GM18526 (cell line): ENCODE measurements at regions not wholly inside any gene's neighbourhood (a gene's known extent, or its start where the extent isn't known, plus 50 kb on each side); places are given as distances from the start of the nearest gene placed in this dataset.

Experiments used
- POLR2A ChIP-seq: IDR thresholded peaks from 3 replicates; pipeline ENCODE4 v1.6.1; 2011; ENCODE audit not compliant: insufficient read length; ENCODE audit errors: extremely low read depth

GRCh38 chr13:74084375-74084935 lies 49.7 kb downstream of the KLF12 start:
- TF ChIP-seq POLR2A, result no peak

GRCh38 chr13:74082741-74083160 lies 51.5 kb downstream of the KLF12 start:
- no peak for TF ChIP-seq POLR2A

GRCh38 chr13:74080762-74081161 lies 53.4 kb downstream of the KLF12 start:
- TF ChIP-seq POLR2A, result no peak

- no peak for TF ChIP-seq POLR2A
Observed at GRCh38 chr13:74077792-74078191, 56.4 kb downstream of the KLF12 start.

- no peak for TF ChIP-seq POLR2A
Observed at GRCh38 chr13:74077375-74077774, 56.8 kb downstream of the KLF12 start.

GRCh38 chr13:74074723-74075122 lies 59.5 kb downstream of the KLF12 start:
- TF ChIP-seq POLR2A, result no peak

GRCh38 chr13:74073274-74073673 lies 60.9 kb downstream of the KLF12 start:
- TF ChIP-seq POLR2A, result no peak

GRCh38 chr13:74070513-74070912 lies 63.7 kb downstream of the KLF12 start:
- no peak for TF ChIP-seq POLR2A

- TF ChIP-seq POLR2A, result no peak
Observed at GRCh38 chr13:74070065-74070464, 64.1 kb downstream of the KLF12 start.

GRCh38 chr13:74068471-74068870 lies 65.7 kb downstream of the KLF12 start:
- no peak for TF ChIP-seq POLR2A

- no peak for TF ChIP-seq POLR2A
Observed at GRCh38 chr13:74067818-74068217, 66.4 kb downstream of the KLF12 start.

GRCh38 chr13:74066937-74067336 lies 67.3 kb downstream of the KLF12 start:
- TF ChIP-seq POLR2A, result no peak

- TF ChIP-seq POLR2A, result no peak
Observed at GRCh38 chr13:74064805-74065312, 69.3 kb downstream of the KLF12 start.

GRCh38 chr13:74063533-74064100 lies 70.6 kb downstream of the KLF12 start:
- TF ChIP-seq POLR2A, result no peak

- TF ChIP-seq POLR2A, result no peak
Observed at GRCh38 chr13:74062933-74063332, 71.3 kb downstream of the KLF12 start.

- no peak for TF ChIP-seq POLR2A
Observed at GRCh38 chr13:74061926-74062595, 72.1 kb downstream of the KLF12 start.
